Adrenal gland (tissue), 5 donors: ENCODE measurements at regions not wholly inside any gene's neighbourhood (a gene's known extent, or its start where the extent isn't known, plus 50 kb on each side); places are given as distances from the start of the nearest gene placed in this dataset.

ENCODE experiments used
- POLR2A ChIP-seq, 2 donors: fragments of 450-650 bp; IDR thresholded peaks; one replicate each; pipeline ENCODE4 v1.6.1; 2017; ENCODE audit warnings: antibody characterized with exemption in 2 of 2, mild to moderate bottlenecking in 2 of 2, moderate library complexity in 1 of 2
- TF ChIP-seq, protein P1 (sequence below), 6 experiments: fragments of 450-650 bp in 4 of 6; fragments of 200-600 bp in 2 of 6; sonication (generic) in 1 of 6; IDR thresholded peaks; 1 replicate in 5 of 6; 2 replicates in 1 of 6; pipeline versions ENCODE4 v1.5.1 to v1.8.0; 2016 to 2021; ENCODE audit warnings: antibody characterized with exemption in 6 of 6, mild to moderate bottlenecking in 2 of 6, moderate library complexity in 1 of 6
- donor health status: DM: no; HTN: no; CAD: no.

DNA sequence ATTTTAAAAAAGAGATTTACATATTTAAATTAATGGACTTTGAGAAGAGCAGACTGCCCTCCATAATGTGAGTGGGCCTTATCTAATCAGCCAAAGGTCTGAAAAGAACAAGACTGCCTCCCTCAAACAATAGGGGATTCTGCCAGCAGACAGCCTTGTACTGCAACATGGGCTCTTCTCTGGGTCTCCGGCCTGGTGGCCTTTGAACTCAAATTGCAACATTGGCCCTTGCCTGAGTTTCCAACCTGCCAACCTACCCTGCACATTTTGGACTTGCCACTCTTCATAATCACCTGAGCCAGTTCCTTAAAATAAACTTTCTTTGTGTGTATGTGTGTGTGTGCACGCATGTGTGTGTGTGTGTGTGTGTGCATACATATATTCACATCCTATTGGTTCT, 90.8 kb upstream of the OTUD4 start:
- TF ChIP-seq POLR2A (IDR thresholded peaks at IDR 0.05): no peak
- TF ChIP-seq, protein P1, sequence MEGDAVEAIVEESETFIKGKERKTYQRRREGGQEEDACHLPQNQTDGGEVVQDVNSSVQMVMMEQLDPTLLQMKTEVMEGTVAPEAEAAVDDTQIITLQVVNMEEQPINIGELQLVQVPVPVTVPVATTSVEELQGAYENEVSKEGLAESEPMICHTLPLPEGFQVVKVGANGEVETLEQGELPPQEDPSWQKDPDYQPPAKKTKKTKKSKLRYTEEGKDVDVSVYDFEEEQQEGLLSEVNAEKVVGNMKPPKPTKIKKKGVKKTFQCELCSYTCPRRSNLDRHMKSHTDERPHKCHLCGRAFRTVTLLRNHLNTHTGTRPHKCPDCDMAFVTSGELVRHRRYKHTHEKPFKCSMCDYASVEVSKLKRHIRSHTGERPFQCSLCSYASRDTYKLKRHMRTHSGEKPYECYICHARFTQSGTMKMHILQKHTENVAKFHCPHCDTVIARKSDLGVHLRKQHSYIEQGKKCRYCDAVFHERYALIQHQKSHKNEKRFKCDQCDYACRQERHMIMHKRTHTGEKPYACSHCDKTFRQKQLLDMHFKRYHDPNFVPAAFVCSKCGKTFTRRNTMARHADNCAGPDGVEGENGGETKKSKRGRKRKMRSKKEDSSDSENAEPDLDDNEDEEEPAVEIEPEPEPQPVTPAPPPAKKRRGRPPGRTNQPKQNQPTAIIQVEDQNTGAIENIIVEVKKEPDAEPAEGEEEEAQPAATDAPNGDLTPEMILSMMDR (IDR thresholded peaks at IDR 0.05): no peak
